HG03064 (cell line): ENCODE measurements at regions not wholly inside any gene's neighbourhood (a gene's known extent, or its start where the extent isn't known, plus 50 kb on each side); places are given as distances from the start of the nearest gene placed in this dataset.
"Not testable (repeated sequence)": the region's sequence is repeated elsewhere in the genome, so short reads cannot be mapped to it uniquely, and the experiment has no call there.

Experiments used
- ATAC-seq: cut with Tn5 transposase; IDR thresholded peaks from one replicate; pipeline ENCODE4 v1.9.1; 2021; ENCODE audit warnings: low read depth; ENCODE audit not compliant: unreplicated experiment

- ATAC-seq: no peak
Observed at GRCh38 chr7:101707587-101707986, 78.5 kb upstream of the MYL10 start.

- ATAC-seq: no peak
Observed at GRCh38 chr7:101708223-101708622, 79.1 kb upstream of the MYL10 start.

- no peak for ATAC-seq
Observed at GRCh38 chr7:101712652-101713051, 83.6 kb upstream of the MYL10 start.

GRCh38 chr7:101714097-101714496 lies 85.0 kb upstream of the MYL10 start:
- ATAC-seq: no peak

- no peak for ATAC-seq
Observed at GRCh38 chr7:101717628-101718357, 88.7 kb upstream of the MYL10 start.

DNA sequence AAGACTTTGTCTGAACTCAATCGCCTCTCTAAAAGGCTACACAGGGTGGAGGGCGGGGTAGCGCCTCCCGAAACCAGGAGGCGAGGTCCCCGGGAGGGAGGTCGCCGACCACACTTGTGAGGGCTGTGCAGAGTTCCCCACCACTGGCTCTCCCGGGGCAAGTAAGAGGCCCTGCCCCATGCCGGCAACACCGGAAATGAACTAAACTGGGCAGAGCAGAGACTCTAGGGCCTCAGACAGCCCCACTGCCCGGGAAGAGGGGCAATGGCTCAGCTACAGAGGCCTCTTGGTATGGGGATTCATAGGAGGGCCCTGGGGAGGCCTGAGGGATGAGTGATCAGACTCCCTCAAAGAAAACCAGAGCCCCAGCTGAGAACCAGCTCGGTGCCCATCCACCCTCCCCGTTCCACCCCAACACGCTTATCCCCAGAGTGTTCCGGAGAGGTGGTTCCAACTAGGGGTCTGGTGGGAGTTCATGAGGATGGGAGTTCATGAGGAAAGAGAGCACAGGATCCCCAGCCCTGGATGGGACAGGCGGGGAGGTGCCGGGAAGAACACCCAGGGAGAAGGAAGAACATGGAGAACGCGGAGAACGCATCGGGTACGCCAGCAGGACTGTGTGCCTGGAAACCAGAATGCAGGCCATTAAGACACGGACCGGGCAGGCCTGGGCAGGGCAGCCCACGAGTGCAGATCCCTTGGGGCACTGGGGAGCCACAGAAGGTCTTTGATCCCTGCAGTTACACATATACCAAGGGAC lies 89.4 kb upstream of the MYL10 start:
- ATAC-seq: no peak

GRCh38 chr7:101719123-101719470 lies 90.0 kb upstream of the MYL10 start:
- no peak for ATAC-seq

DNA sequence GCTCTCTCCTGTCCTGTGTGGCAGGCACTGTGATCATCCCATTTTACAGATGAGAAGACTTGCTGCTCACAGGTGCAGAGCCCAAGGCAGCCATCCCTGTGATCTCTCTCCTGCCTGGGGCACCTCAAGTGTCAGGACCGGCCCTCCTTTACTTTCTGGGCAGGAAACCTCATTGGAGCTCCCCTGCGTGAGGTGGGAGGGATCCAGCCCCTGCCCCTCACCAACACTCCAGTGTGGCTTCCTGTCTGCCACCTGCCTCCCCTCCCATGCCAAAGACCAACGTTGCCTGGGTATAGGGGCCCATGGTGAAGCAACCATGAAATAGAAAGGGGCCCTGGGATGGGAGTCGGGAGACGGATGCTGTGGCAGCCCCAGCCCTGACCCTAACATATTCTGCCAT lies 91.2 kb upstream of the MYL10 start:
- no peak for ATAC-seq

DNA sequence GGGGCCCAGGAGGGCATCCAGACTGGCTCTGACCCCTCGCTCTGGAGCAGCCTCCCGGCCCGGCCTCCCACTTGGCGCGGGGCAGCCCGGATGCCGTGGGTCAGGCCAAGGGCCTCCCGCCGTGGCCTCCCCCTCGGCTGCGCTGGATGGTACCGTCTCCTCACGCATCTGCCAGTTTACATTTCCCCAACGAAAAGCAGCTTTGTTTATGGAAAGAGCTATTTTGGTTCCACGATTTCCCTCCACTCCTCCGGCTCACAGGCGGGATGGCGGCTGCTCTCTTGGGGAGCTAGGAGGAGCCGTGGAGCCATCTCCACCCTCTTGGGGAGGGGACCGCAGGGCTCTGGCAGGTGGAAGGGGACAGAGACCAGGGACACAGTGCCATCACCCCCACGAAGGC lies 93.2 kb upstream of the MYL10 start:
- no peak for ATAC-seq

DNA sequence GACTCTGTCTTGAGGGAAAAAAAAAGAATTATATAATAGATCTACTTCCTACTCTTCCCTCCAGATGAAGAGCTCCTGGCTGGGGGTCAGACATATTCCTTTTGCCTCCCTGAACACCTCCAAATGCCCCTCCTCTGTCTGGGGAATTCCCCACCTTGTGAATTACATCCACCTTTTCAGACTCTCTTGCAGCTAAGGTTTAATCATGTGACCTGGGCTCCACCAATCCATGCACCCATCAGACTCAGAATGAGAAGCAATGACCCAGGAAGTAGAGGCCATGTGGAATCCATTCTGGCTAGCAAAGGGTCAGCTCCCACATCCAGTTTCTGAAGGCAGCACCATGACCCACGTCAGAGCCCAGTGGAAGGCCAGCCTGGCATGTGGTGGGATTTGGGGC lies 93.6 kb upstream of the CUX1 start:
- ATAC-seq: no peak

DNA sequence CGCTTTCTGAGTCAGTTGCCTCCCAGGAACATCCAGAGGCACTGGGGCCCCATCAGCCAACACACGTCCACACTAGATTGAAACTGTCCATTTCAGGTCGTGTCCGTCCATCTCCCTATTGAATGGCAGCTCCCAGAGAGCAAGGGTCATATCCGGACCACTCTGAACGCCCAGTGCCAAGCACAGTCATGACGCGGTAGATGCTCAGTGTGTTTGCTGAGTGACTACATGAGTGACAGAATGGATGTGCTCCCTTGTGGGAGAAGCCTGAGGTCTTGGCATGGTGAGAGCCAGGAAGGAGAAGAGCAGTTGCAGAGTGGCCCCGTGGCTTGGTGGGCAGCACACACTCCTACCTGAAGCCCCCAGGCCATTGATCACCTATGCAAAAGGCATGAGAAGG lies 92.5 kb upstream of the CUX1 start:
- ATAC-seq: no peak

- ATAC-seq: no peak
Observed at GRCh38 chr7:101725921-101726320, 91.5 kb upstream of the CUX1 start.

GRCh38 chr7:101727184-101727583 lies 90.2 kb upstream of the CUX1 start:
- no peak for ATAC-seq

GRCh38 chr7:101728128-101728527 lies 89.3 kb upstream of the CUX1 start:
- ATAC-seq: no peak

DNA sequence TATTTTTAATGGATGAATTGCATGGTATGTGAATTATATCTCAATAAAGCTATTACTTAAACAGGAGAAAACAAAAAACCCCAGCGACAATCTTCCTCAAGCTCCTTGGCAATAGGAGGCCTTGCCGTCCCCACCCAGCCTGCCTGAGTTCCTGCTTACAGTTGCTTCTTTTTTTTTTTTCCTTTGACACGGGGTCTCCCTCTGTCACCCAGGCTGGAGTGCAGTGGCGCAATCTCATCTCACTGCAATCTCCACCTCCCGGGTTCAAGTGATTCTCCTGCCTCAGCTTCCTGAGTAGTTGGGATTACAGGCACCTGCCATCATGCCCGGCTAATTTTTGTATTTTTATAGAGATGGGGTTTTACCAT lies 88.6 kb upstream of the CUX1 start:
- not testable (repeated sequence) for ATAC-seq

GRCh38 chr7:101729241-101729883 lies 88.1 kb upstream of the CUX1 start:
- no peak for ATAC-seq

DNA sequence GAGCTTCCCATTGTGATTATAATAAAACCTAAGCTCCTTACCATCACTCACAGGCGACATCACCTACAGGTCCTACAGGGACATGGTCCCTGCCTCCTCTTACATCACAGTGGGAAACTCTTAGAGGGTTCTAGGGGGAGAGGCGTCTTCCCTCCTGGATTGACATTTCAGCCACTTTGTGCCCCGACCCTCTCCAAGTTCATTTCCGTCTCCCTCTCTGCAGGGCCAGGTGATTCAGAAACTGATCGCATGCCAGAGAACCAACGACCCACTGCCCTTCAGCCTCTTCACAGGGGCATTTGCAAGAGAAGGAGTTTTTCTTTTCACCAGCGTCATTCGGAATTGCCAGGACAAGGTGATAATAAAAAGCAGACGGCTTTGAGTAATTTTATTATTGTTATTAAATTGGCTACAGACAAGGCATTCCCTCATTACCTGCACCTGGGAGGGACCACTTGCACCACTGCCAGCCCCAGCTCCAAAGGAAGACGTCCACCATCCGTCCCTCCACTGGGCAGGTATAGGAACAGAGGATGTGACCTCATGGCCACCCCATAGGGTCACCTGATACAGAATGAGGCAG lies 85.8 kb upstream of the CUX1 start:
- no peak for ATAC-seq

DNA sequence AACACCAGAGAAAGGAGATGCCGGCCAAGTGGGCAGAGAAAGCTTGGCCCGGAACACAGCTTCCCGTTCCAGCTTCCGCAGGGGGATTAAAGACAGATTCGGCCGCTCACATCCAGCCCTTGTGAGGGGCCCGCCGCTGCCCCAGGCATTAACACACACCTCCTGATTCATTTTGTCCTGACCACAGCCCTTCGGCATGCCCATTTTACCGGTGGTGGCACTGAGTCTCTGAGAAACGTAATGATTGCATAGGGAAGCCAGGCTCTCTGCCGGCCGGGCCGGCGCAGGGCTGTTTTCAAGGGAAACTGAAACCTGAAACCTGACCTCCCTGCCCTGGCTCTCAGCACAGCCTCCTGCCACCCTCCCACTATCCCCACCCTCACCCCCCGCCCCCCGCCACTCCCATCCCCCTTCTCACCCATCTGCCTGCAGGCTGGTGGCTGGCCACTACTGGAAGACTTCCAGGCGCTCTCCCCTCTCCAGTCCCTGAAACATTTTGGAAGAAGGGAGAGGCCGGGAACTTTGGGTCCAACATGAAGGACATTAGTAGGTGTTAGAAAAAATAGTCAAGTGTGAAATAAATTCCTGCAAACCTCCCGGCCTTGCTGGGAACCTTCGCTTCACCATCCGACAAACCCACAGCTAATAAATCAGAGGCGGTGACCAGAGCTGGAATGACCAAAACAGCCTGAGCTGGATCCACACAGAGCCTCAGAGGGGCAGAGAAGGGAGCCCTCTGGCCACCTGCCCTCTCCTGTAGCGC lies 83.5 kb upstream of the CUX1 start:
- ATAC-seq: no peak

- no peak for ATAC-seq
Observed at GRCh38 chr7:101736084-101736483, 81.3 kb upstream of the CUX1 start.

GRCh38 chr7:101739775-101740398 lies 77.5 kb upstream of the CUX1 start:
- no peak for ATAC-seq
